CD1c-positive myeloid dendritic cell (primary cell): ENCODE measurements at regions not wholly inside any gene's neighbourhood (a gene's known extent, or its start where the extent isn't known, plus 50 kb on each side); places are given as distances from the start of the nearest gene placed in this dataset.
A peak's percentile ranks its signal among the peaks of the same experiment; 100 is the strongest.
"Not testable (repeated sequence)": the region's sequence is repeated elsewhere in the genome, so short reads cannot be mapped to it uniquely, and the experiment has no call there.

Source experiments
- DNase-seq: peaks from one replicate; pipeline ENCODE4 v3.0.0-alpha.2; 2016; ENCODE audit errors: extremely low spot score

GRCh38 chr1:94672934-94673333 is 131.4 kb upstream of the F3 start:
- DNase-seq, result no peak

- DNase-seq, result no peak
Measured at GRCh38 chr1:94672001-94672400, 130.4 kb upstream of the F3 start.

GRCh38 chr1:94670273-94670672 is 128.7 kb upstream of the F3 start:
- DNase-seq, result no peak

GRCh38 chr1:94669198-94669597 is 127.6 kb upstream of the F3 start:
- no peak for DNase-seq

- no peak for DNase-seq
Measured at GRCh38 chr1:94668528-94668927, 127.0 kb upstream of the F3 start.

- no peak for DNase-seq
Measured at GRCh38 chr1:94667818-94668217, 126.3 kb upstream of the F3 start.

- DNase-seq, result no peak
Measured at GRCh38 chr1:94666797-94667196, 125.2 kb upstream of the F3 start.

- no peak for DNase-seq
Measured at GRCh38 chr1:94661431-94661932, 119.9 kb upstream of the F3 start.

- no peak for DNase-seq
Measured at GRCh38 chr1:94660994-94661393, 119.4 kb upstream of the F3 start.

- no peak for DNase-seq
Measured at GRCh38 chr1:94660258-94660657, 118.7 kb upstream of the F3 start.

GRCh38 chr1:94659202-94659601 is 117.6 kb upstream of the F3 start:
- DNase-seq, result not testable (repeated sequence)

- DNase-seq, result no peak
Measured at GRCh38 chr1:94658221-94658620, 116.7 kb upstream of the F3 start.

GRCh38 chr1:94657776-94658175 is 116.2 kb upstream of the F3 start:
- DNase-seq, result not testable (repeated sequence)

GRCh38 chr1:94656967-94657366 is 115.4 kb upstream of the F3 start:
- DNase-seq, result no peak

GRCh38 chr1:94654919-94655318 is 113.4 kb upstream of the F3 start:
- no peak for DNase-seq

- DNase-seq, result no peak
Measured at GRCh38 chr1:94654459-94654858, 112.9 kb upstream of the F3 start.

- no peak for DNase-seq
Measured at GRCh38 chr1:94654031-94654430, 112.5 kb upstream of the F3 start.

- DNase-seq, result no peak
Measured at GRCh38 chr1:94653454-94653853, 111.9 kb upstream of the F3 start.

GRCh38 chr1:94651076-94651475 is 109.5 kb upstream of the F3 start:
- DNase-seq, result peak; percentile 13

GRCh38 chr1:94650301-94650700 is 108.7 kb upstream of the F3 start:
- no peak for DNase-seq

GRCh38 chr1:94648225-94649007 is 106.9 kb upstream of the F3 start:
- DNase-seq, result no peak

- DNase-seq, result no peak
Measured at GRCh38 chr1:94646786-94647555, 105.4 kb upstream of the F3 start.

- no peak for DNase-seq
Measured at GRCh38 chr1:94646141-94646643, 104.6 kb upstream of the F3 start.
